ENCODE measurements at regions not wholly inside any gene's neighbourhood (a gene's known extent, or its start where the extent isn't known, plus 50 kb on each side); places are given as distances from the start of the nearest gene placed in this dataset.

DNA sequence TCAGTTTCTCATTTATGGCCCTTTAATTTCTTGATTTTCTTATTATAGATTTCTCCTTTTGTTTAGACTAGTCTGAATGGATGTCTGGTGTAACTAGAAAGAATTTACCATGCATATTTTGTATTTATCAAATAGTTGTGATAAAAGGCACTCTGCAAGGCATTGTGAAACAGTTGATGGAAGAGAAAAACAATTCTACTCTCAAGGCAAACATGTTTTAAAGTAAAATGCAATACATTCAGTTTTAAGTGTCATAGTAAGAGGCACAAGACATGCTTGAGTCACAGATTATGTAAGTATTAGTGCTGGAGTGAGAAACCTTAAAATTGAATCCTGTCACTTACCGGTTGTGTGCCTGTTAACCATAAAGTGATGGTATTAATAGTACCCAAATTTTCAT, 283.3 kb upstream of the DKK2 start:
- DNase-seq (ENCODE audit: low spot score), result no peak
- Histone ChIP-seq H3K27ac (no peak overlapping the region), H3K4me3 (no peak overlapping the region)
- TF ChIP-seq, protein P1, sequence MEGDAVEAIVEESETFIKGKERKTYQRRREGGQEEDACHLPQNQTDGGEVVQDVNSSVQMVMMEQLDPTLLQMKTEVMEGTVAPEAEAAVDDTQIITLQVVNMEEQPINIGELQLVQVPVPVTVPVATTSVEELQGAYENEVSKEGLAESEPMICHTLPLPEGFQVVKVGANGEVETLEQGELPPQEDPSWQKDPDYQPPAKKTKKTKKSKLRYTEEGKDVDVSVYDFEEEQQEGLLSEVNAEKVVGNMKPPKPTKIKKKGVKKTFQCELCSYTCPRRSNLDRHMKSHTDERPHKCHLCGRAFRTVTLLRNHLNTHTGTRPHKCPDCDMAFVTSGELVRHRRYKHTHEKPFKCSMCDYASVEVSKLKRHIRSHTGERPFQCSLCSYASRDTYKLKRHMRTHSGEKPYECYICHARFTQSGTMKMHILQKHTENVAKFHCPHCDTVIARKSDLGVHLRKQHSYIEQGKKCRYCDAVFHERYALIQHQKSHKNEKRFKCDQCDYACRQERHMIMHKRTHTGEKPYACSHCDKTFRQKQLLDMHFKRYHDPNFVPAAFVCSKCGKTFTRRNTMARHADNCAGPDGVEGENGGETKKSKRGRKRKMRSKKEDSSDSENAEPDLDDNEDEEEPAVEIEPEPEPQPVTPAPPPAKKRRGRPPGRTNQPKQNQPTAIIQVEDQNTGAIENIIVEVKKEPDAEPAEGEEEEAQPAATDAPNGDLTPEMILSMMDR (IDR thresholded peaks at IDR 0.05), result no peak

DNA sequence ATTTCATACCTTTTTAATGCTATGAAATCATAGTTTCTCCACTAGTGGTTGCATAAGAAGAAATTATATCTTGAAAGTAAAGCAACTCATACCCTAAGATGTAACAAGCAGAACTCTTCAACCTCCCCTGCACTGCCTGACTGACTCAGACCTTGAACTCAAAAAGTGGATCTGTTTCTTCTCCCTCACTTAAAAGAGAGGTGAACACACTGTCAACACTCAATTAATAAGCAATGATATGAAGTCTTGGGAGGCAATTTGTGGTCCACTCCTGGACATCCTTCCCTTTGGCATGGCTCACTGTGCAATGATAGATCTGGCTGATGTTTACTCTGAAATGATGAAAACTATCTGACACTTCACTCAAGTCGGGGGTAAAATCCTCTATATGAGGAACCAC, 282.0 kb upstream of the DKK2 start:
- DNase-seq (ENCODE audit: low spot score), result no peak
- Histone ChIP-seq H3K4me3 (no peak overlapping the region), H3K27ac (no peak overlapping the region)
- TF ChIP-seq, protein P1 (IDR thresholded peaks at IDR 0.05), result no peak

DNA sequence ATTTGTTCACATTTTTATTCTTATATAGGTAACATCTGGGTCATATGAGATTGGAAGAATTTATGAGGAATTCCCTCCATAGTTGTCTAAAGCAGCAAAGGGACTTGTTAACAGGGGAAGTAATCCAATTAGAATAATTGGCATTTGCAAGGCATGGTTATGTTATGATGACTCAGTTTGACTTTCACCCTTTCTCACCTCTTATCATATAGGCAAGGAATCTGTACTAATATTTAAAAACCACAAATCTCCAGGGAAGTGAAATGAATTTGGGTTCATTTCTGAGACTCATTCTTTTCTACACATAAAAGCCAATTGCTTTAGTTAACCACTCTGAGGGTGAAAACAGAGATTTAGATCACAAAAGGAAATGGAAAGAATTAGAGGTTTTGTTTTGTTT, 281.5 kb upstream of the DKK2 start:
- TF ChIP-seq, protein P1 (IDR thresholded peaks at IDR 0.05), result no peak
- Histone ChIP-seq H3K4me3 (no peak overlapping the region), H3K27ac (no peak overlapping the region)
- DNase-seq (ENCODE audit: low spot score), result no peak

DNA sequence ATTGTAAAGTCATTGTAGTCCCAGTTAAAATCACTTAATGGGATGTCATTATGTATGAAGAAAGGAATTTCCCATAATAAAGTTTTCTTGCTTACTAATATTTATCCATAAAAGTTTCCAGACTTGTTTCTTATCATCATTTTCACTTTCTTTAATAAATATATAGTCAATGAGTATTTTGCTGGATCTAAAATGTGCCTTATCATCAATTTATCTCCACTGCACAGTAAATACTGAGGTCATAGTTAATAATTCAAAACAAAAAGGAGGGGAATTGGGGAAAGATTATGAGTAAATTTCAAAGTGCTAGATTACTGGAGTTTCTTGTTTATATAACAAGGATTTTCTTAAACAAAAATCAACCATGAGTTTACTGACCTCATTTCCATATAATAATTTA, 279.5 kb upstream of the DKK2 start:
- H3K4me3 ChIP-seq, result no peak overlapping the region
- no peak overlapping the region for H3K27ac ChIP-seq
- DNase-seq (ENCODE audit: low spot score), result no peak
- TF ChIP-seq, protein P1 (IDR thresholded peaks at IDR 0.05), result no peak

DNA sequence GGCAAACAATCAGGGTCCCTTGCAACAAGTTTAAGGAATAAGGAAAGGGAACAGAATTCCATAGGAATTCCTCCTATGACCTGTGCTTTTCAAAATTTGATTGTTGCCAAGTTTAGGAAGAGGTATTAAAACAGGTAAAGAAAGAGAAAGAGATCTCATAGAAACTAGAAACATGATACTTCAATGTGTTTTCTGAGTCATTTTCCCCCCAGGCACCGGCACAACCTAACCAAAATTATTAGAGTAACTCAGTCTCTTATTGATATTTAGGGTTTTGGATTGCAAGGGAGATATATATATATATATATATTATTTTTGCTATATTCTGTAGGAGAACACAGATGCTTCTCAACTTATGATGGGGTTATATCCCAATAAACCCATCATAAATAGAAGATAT, 278.0 kb upstream of the DKK2 start:
- H3K27ac ChIP-seq, result no peak overlapping the region
- no peak for DNase-seq (ENCODE audit: low spot score)
- TF ChIP-seq, protein P1 (IDR thresholded peaks at IDR 0.05), result no peak
- no peak overlapping the region for H3K4me3 ChIP-seq

DNA sequence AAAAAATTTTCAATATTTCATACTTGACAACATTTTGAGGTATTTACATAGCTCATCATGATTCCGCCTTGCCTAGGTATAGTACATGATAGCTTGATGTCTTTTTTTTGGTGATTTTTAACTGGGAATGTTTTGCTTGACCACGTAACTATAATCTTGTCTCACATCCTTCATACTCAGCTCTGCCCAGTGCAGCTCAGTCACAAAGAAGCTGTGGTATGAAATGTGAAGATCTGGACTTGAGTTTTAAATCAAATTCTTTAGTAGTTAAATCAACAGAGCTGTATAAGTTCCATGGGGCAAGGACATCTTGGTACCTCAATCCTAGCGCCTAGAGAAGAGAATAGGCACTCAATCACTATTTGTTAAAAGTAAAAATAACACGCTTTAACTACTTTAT, 276.3 kb upstream of the DKK2 start:
- no peak for DNase-seq (ENCODE audit: low spot score)
- TF ChIP-seq, protein P1 (IDR thresholded peaks at IDR 0.05), result no peak
- no peak overlapping the region for H3K27ac ChIP-seq
- H3K4me3 ChIP-seq, result no peak overlapping the region

DNA sequence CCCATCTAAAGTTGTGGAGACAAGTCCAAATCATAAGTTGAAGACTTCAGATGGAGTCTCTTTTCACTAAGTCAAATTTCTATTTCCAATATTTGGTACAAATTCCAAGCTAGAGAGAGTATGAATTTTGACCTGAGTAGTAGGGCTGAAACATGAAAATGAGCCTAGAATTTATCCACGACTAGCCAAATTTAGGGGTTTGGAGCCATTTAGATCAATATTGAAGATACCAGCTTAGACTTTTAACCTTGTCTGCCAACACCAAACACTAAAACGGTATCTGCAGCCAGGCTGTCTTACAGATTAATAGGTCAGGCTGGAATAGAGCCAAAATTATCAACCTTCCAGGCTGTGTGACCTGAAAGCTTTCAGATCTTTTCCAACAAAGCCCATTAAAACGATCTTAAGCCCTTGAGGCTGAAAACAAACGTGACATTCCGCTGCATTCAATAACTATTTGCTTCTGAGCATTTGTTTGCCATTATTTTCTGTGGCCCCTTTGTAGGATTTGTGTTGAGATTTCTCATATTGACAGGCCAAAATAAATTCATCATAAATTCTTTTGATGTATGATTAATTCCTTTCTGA, 268.7 kb upstream of the DKK2 start:
- no peak for DNase-seq (ENCODE audit: low spot score)
- H3K27ac ChIP-seq, result no peak overlapping the region
- H3K4me3 ChIP-seq, result no peak overlapping the region
- TF ChIP-seq, protein P1 (IDR thresholded peaks at IDR 0.05), result no peak

All from coronary artery (tissue), 2 donors.